ENCODE measurements at regions not wholly inside any gene's neighbourhood (a gene's known extent, or its start where the extent isn't known, plus 50 kb on each side); places are given as distances from the start of the nearest gene placed in this dataset.

- no peak for DNase-seq
Observed at GRCh38 chr3:176931991-176932390, 265.3 kb downstream of the TBL1XR1 start.

GRCh38 chr3:176930942-176931341 is 266.3 kb downstream of the TBL1XR1 start:
- DNase-seq = no peak

DNA sequence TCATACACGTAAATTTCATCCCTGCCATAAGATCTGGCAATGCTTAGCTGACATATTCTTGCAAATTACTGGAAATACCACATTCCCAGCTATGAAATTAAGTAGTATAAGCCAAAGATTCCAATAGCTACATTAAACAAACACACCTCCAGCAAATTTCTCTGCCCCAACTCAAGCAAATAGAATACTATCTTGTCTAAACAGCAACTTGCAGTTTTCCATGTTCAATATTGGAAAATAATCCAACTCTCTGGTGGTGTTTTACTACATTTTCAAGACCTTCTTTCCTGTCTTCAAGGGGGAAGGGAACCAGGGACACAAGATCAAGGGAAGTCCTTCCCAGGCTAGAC is 268.7 kb downstream of the TBL1XR1 start:
- DNase-seq = no peak

- no peak for DNase-seq
Observed at GRCh38 chr3:176927706-176928581, 269.3 kb downstream of the TBL1XR1 start.

DNA sequence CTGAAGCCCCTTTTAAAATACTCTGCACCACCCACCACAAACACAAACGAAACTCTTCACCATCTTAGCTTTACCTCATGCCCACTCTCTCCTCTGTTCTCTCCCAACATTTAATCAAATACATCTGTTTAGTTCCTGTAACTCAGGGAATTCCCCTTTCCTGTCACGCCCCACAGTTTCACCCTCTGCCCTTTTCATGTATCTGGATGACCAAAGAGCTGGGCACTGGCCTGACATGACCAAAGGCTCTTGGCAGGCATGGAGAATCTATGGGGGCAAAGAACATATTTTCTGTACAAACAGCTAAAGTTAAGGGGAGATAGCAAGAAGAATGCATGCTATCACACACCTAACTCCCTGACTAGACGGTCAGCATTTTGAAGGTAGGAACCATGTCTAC is 270.0 kb downstream of the TBL1XR1 start:
- DNase-seq = no peak

DNA sequence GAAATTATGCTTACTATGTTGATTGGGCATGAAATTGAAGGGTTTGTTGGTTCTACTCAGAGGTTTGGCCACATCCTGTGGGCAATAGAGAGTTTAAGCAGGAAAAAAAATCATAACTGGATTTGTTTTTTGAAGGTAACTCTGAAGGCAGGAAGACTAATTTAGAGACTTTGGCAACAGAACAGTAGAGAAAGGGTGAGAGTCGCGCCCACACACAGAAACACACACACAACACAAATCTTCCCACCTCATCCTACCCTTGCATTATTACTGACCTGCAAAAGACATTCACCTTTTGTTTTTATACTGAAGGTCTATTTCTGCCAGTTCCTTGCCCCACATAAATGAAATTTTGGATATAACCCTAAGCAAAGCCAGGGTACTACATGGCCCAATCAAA is 270.6 kb downstream of the TBL1XR1 start:
- DNase-seq = no peak

DNA sequence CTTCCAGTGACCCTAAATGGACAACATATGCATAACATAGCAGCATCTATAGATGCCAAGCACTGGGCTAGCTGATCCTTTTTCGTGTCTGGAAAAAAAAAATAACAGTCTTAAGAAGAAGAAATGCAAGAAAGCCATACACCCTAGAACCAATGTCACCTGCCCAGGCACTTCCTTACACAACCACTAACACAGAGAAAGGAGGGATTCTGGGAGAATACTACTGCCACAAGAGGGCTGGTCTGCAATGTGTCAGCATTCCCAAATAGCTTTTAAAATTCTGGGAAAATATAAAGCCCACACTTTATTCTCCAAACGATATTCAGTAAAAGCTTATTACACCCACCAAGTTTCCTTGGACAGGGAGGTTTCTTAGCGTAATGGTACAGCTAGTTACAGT is 271.2 kb downstream of the TBL1XR1 start:
- DNase-seq = no peak

DNA sequence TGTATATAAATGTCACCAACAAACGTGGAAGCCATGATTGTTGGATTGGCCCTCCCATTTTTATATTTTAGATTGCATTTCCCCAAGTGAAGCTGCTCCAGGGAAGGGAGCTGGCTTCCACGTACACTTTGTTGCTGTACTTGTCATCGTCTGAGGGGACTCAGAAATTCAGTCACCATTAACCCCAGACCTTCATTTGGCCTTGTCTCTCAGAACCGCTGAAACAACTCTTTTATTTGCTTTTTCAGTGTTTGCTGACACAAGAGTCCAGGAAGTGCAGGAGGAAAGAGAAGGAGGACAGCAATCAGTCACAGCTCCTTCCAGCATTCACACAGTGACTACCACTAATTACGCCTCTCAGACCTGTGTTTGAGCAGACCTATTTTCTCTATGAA is 276.5 kb downstream of the TBL1XR1 start:
- no peak for DNase-seq

- peak; percentile 73 for DNase-seq
Observed at GRCh38 chr3:176919836-176920765, 277.2 kb downstream of the TBL1XR1 start.

DNA sequence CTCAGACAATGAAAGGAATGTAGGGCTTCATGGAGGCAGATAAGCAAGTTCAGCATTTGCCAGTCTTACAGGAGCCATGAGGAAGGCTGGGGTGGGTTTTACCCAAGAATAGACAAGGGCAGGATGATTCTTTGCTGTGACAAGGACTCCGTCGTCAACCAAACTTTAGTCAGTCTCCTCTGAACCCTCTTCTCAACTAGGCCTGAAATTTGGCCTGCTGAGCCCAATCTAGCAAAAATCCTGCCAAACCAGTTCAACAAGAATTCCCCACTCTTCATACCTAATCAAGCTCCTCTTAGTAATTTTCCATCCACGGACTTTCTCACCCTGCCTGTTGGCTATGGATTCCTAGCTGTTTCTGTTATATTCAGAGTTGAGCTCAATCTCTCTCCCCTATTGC is 280.5 kb downstream of the TBL1XR1 start:
- peak; percentile 87 for DNase-seq

DNA sequence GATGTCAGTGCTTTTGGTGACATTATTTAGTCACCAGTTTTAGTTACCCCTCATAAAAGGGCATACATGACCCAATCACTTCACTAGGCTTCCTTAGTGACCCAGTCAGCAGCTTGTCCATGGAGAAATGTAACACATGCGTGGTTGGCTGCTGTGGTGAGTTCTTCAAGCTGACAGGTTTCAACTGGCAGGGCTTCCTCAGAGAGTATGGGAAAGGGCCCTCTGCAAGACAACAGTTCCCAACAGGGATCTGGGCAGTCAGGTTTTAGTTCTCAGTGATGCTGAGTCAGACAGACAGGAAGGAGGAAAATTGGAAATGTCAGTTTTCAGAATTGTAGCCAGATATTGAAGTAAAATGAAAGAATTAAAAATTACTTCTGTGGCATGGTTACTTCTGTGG is 282.5 kb downstream of the TBL1XR1 start:
- DNase-seq = no peak

- DNase-seq = no peak
Observed at GRCh38 chr3:176911579-176911978, 285.7 kb downstream of the TBL1XR1 start.

GRCh38 chr3:176909044-176909443 is 288.2 kb downstream of the TBL1XR1 start:
- no peak for DNase-seq

- no peak for DNase-seq
Observed at GRCh38 chr3:176906046-176906905, 291.0 kb downstream of the TBL1XR1 start.

- DNase-seq = no peak
Observed at GRCh38 chr3:176905331-176905730, 292.0 kb downstream of the TBL1XR1 start.

- no peak for DNase-seq
Observed at GRCh38 chr3:176904506-176904905, 292.8 kb downstream of the TBL1XR1 start.

DNA sequence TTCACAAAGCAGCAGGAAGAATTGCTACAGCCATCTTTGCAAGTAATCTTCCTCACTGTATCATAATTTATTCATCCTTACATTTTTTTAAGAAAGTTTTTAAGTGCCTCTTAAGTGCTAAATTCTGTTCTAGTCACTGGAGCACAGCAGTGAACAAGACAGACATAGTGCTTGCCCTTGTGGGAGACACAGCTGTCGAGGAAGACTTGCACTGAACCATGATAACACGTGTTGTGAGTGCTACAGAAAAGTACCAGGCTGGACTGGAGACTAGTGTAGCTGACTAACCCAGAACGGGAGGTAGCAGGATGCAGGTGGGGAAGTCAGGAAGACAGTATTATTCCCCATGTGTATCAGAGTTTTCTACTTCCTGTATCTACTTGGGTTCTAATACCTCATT is 300.6 kb downstream of the TBL1XR1 start:
- no peak for DNase-seq

DNA sequence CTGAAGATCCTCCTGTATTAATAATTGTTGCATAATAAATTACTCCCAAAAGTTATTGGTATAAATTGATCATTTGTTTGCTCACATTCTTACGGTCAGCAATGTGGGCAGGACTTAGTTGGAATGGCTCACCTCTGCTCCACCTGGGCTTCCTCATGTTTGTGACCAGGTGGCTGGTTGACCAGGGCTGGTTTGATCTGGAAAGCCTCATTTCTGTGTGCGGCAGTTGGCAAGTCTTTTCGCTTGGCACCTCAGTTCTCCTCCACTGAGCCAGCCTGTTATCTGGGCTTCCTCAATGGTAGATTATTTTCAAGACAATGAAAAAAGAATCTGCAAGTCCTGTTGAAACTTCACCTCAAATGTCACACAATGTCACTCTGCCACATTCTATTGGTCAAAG is 301.1 kb downstream of the TBL1XR1 start:
- DNase-seq = no peak

DNA sequence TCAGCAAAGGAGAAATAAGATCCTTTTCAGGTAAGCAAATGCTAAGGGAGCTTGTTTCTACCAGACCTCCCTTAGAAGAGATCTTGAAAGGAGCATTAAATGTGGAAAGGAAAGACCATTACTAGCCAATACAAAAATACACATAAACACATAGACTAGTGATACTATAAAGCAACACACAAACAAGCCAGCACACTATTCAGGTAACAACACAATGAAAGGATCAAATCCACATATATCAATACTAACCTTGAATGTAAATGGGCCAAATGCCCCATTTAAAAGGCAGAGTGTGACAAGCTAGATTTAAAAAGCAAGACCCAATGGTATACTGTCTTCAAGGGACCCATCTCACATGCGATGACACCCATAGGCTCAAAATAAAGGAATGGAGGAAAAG is 317.6 kb downstream of the TBL1XR1 start:
- DNase-seq = no peak

GRCh38 chr3:176873261-176873660 is 324.0 kb downstream of the TBL1XR1 start:
- no peak for DNase-seq

DNA sequence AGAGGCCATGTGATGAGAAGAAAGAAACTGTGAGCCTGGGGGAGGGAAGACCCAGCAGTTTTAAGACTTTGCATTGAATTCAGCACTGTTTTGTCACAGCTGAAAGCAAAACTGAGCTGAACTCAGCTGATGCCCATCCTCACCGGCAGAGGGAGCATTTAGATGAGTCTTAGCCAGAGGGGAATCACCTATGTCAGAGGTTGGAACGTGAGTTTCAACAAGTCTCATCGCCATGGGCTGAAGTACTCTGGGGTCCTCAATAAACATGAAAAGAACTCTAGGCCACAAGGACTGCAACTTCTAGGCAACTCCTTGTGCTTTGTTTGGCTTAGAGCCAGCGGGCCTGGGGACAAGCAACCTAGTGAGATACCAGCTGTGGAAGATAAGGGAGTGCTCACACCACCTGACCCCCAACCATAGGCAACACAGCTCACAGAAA is 324.5 kb downstream of the TBL1XR1 start:
- peak; percentile 79 for DNase-seq

DNA sequence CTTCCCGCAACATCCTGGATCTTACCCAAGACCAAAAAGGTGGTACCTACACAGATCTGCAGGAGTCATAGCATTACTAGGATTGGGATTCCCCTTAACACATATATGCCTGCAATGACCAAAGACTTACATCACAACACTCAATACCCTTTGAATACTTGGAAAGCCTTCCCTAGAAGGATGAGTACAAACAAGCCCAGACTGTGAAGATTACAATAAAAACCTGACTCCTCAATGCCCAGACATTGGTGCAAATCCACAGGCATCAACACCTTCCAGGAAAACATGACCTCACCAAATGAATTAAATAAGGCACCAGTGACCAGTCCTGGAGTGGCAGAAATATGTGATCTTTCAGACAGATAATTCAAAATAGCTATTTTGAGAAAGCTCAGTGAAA is 326.8 kb downstream of the TBL1XR1 start:
- no peak for DNase-seq

Measured in islet precursor cell (in vitro differentiated cells).